ENCODE measurements at regions not wholly inside any gene's neighbourhood (a gene's known extent, or its start where the extent isn't known, plus 50 kb on each side); places are given as distances from the start of the nearest gene placed in this dataset.

GRCh38 chr18:73007195-73007914, 139.6 kb upstream of the NETO1 start:
- TF ChIP-seq CTCF (IDR thresholded peaks at IDR 0.05 in 2 of 3, conservative IDR thresholded peaks at IDR 0.05 in 1 of 3; ENCODE audit: control insufficient read depth in 2 of 3, extremely low read depth in 1 of 3, insufficient read depth in 1 of 3, low read depth in 3 of 3, low read length in 3 of 3) (no peak), POLR2A (IDR thresholded peaks at IDR 0.05; ENCODE audit: low read depth, low read length) (no peak), ZBTB40 (IDR thresholded peaks at IDR 0.05; ENCODE audit: borderline replicate concordance) (no peak), EZH2 (IDR thresholded peaks at IDR 0.05; ENCODE audit: borderline replicate concordance, control insufficient read depth, low read depth, low read length) (no peak), ATF3 (IDR thresholded peaks at IDR 0.05; ENCODE audit: borderline replicate concordance, extremely low read depth, low read depth, low read length) (no peak), SUZ12 (IDR thresholded peaks at IDR 0.05; ENCODE audit: unreplicated experiment) (no peak), MTA3 (IDR thresholded peaks at IDR 0.05; ENCODE audit: borderline replicate concordance, low read length) (no peak), POLR2AphosphoS5 (IDR thresholded peaks at IDR 0.05; ENCODE audit: low read length) (no peak), SREBF2 (IDR thresholded peaks at IDR 0.05; ENCODE audit: low read length) (no peak), MXI1 (IDR thresholded peaks at IDR 0.05; ENCODE audit: low read depth, low read length) (no peak)
